ENCODE measurements at regions not wholly inside any gene's neighbourhood (a gene's known extent, or its start where the extent isn't known, plus 50 kb on each side); places are given as distances from the start of the nearest gene placed in this dataset.

GRCh38 chr5:136522217-136522956 is 157.0 kb upstream of the TRPC7 start:
- TF ChIP-seq POLR2A (IDR thresholded peaks at IDR 0.05) (no peak), CTCF (IDR thresholded peaks at IDR 0.05) (no peak)
- H3K4me3 ChIP-seq (ENCODE audit: low read depth, poor library complexity, severe bottlenecking), result no peak overlapping the region
- WGBS, 2 donors, result 72 to 75% methylated on average over 3 of the region's 3 CpGs
- DNase-seq (ENCODE audit: low spot score in 2 of 2), result no peak
- intact Hi-C loops (cut with DNase I; ENCODE audit: low total_unique reads), result no loop called here

GRCh38 chr5:136521696-136522095 is 156.4 kb upstream of the TRPC7 start:
- DNase-seq (ENCODE audit: low spot score in 2 of 2), result no peak
- TF ChIP-seq POLR2A (IDR thresholded peaks at IDR 0.05) (no peak), CTCF (IDR thresholded peaks at IDR 0.05) (no peak)
- intact Hi-C loops (cut with DNase I; ENCODE audit: low total_unique reads), result no loop called here
- no peak overlapping the region for H3K4me3 ChIP-seq (ENCODE audit: low read depth, poor library complexity, severe bottlenecking)

- DNase-seq (ENCODE audit: low spot score in 2 of 2), result no peak
- WGBS, 2 donors, result 77 to 81% methylated on average over 3 of the region's 3 CpGs
- intact Hi-C loops (cut with DNase I; ENCODE audit: low total_unique reads), result no loop called here
- H3K4me3 ChIP-seq (ENCODE audit: low read depth, poor library complexity, severe bottlenecking), result no peak overlapping the region
- TF ChIP-seq POLR2A (IDR thresholded peaks at IDR 0.05) (no peak), CTCF (IDR thresholded peaks at IDR 0.05) (no peak)
Observed at GRCh38 chr5:136518814-136519213, 153.5 kb upstream of the TRPC7 start.

- H3K4me3 ChIP-seq (ENCODE audit: low read depth, poor library complexity, severe bottlenecking), result no peak overlapping the region
- intact Hi-C loops (cut with DNase I; ENCODE audit: low total_unique reads), result no loop called here
- DNase-seq (ENCODE audit: low spot score in 2 of 2), result no peak
- WGBS, 2 donors, result 93 to 94% methylated on average over 1 of the region's 1 CpG
- TF ChIP-seq POLR2A (IDR thresholded peaks at IDR 0.05) (no peak), CTCF (IDR thresholded peaks at IDR 0.05) (no peak)
Observed at GRCh38 chr5:136518174-136518573, 152.8 kb upstream of the TRPC7 start.

GRCh38 chr5:136517755-136518154 is 152.4 kb upstream of the TRPC7 start:
- TF ChIP-seq POLR2A (IDR thresholded peaks at IDR 0.05), result no peak
- no peak for TF ChIP-seq CTCF (IDR thresholded peaks at IDR 0.05)
- intact Hi-C loops (cut with DNase I; ENCODE audit: low total_unique reads), result no loop called here
- H3K4me3 ChIP-seq (ENCODE audit: low read depth, poor library complexity, severe bottlenecking), result no peak overlapping the region
- 0 to 73% methylated on average over 1 of the region's 1 CpG for WGBS, 2 donors
- no peak for DNase-seq (ENCODE audit: low spot score in 2 of 2)

GRCh38 chr5:136516637-136517036 is 151.3 kb upstream of the TRPC7 start:
- 81 to 88% methylated on average over 3 of the region's 3 CpGs for WGBS, 2 donors

More at GRCh38 chr5:136516637-136517036, 151.3 kb upstream of the TRPC7 start:
- H3K4me3 ChIP-seq (ENCODE audit: low read depth, poor library complexity, severe bottlenecking), result no peak overlapping the region
- TF ChIP-seq CTCF (IDR thresholded peaks at IDR 0.05) (no peak), POLR2A (IDR thresholded peaks at IDR 0.05) (no peak)
- intact Hi-C loops (cut with DNase I; ENCODE audit: low total_unique reads), result no loop called here
- DNase-seq (ENCODE audit: low spot score in 2 of 2), result no peak

All from lower leg skin (tissue), 4 donors.